ENCODE measurements at regions not wholly inside any gene's neighbourhood (a gene's known extent, or its start where the extent isn't known, plus 50 kb on each side); places are given as distances from the start of the nearest gene placed in this dataset.

DNA sequence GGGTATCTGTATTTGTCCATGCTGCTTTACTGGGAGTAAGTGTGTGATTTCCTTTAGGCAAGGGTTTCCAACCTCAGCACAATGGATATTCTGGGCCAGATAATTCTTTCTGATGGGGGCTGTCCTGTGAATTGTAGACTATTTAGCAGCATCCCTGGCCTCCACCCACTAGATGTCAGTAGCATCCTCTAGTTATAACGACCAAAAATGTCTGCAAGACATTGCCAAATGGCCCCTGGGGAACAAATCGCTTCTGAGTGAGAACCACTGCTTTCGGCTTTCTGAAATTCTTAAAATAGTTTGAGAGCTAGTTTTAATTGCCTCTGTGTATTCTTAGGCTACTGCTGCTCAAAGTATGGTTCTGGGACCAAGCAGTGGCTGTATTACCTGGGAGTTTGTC lies 81.2 kb upstream of the GPM6B start:
- no peak for ATAC-seq (replicated peaks)
- Mint-ChIP-seq H3K27ac (no peak overlapping the region), H3K9me3 (no peaks in the 10 kb centered on the region), H3K27me3 (peaks cover 6 to 18% of the 10 kb centered on the region in 2 donors), H3K36me3 (ENCODE audit: insufficient read depth) (no peaks in the 10 kb centered on the region), H3K4me3 (no peak overlapping the region), H3K4me1 (ENCODE audit: low read depth in 2 of 2) (no peaks in the 10 kb centered on the region)
- DNase-seq, result no peak

- DNase-seq, result no peak
- Mint-ChIP-seq H3K27me3 (peaks cover 3 to 13% of the 10 kb centered on the region in 2 donors), H3K27ac (no peak overlapping the region), H3K9me3 (no peaks in the 10 kb centered on the region), H3K4me1 (ENCODE audit: low read depth in 2 of 2) (no peaks in the 10 kb centered on the region), H3K4me3 (no peak overlapping the region), H3K36me3 (ENCODE audit: insufficient read depth) (no peaks in the 10 kb centered on the region)
- ATAC-seq (replicated peaks), result no peak
Observed at GRCh38 chrX:13897566-13897965, 80.7 kb upstream of the GPM6B start.

DNA sequence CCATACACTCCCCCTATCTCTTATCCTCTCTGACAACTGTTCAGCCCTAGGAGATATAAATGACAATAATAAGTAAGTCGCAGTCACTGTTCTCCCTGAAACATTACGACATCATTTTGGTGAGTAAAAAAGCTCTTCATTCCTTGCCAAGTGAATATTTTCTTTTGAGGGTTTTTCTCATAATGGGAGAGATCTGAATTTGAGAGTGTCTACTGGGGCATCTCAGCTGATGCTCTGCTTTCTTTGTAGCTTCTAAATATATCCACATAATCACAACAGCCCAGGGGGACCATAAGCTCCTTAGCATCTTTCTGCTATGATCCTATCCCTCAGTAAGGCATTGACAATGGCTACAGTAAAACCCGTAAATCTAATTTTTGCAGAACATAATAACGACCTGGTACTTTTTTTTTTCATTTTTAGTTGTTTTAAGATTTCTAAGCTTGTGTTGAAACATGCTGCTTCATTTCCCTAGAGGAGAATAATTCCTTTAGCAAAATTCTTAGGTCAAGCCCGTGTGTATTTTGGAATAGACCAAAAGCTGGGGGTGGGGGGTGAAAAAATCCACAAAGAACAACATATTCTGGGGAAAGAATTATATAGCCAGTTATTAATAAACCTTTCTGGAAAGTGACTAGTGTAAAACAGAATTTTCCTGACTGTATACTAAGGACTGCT lies 78.1 kb upstream of the GPM6B start:
- Mint-ChIP-seq H3K36me3 (ENCODE audit: insufficient read depth) (no peaks in the 10 kb centered on the region), H3K4me1 (ENCODE audit: low read depth in 2 of 2) (no peaks in the 10 kb centered on the region)
- no peak for ATAC-seq (replicated peaks)

GRCh38 chrX:13893826-13894225 lies 76.9 kb upstream of the GPM6B start:
- Mint-ChIP-seq H3K4me3 (no peak overlapping the region), H3K4me1 (ENCODE audit: low read depth in 2 of 2) (no peaks in the 10 kb centered on the region), H3K27me3 (peaks cover 8 to 9% of the 10 kb centered on the region in 2 donors), H3K36me3 (ENCODE audit: insufficient read depth) (no peaks in the 10 kb centered on the region), H3K27ac (no peak overlapping the region), H3K9me3 (no peaks in the 10 kb centered on the region)
- no peak for ATAC-seq (replicated peaks)
- DNase-seq, result no peak

More for the DNA sequence above, 78.1 kb upstream of the GPM6B start:
- Mint-ChIP-seq H3K27me3 (peaks cover 8 to 9% of the 10 kb centered on the region in 2 donors), H3K9me3 (no peaks in the 10 kb centered on the region), H3K4me3 (no peak overlapping the region), H3K27ac (no peak overlapping the region)
- DNase-seq, result no peak

- Mint-ChIP-seq H3K27ac (no peak overlapping the region), H3K9me3 (no peaks in the 10 kb centered on the region), H3K27me3 (peaks cover 8% of the 10 kb centered on the region in 2 donors), H3K36me3 (ENCODE audit: insufficient read depth) (peaks cover 3% of the 10 kb centered on the region), H3K4me3 (no peak overlapping the region), H3K4me1 (ENCODE audit: low read depth in 2 of 2) (no peaks in the 10 kb centered on the region)
- ATAC-seq (replicated peaks) (no peak), DNase-seq (no peak)
Observed at GRCh38 chrX:13892856-13893255, 76.0 kb upstream of the GPM6B start.

GRCh38 chrX:13891377-13892140 lies 74.7 kb upstream of the GPM6B start:
- H3K4me3 Mint-ChIP-seq, result no peak overlapping the region
- no peak for ATAC-seq (replicated peaks)
- no peak for DNase-seq
- peaks cover 3% of the 10 kb centered on the region for H3K36me3 Mint-ChIP-seq (ENCODE audit: insufficient read depth)
- H3K4me1 Mint-ChIP-seq (ENCODE audit: low read depth in 2 of 2), result no peaks in the 10 kb centered on the region
- H3K9me3 Mint-ChIP-seq, result no peaks in the 10 kb centered on the region
- H3K27me3 Mint-ChIP-seq, result peaks cover 0 to 8% of the 10 kb centered on the region in 2 donors
- no peak overlapping the region for H3K27ac Mint-ChIP-seq

DNA sequence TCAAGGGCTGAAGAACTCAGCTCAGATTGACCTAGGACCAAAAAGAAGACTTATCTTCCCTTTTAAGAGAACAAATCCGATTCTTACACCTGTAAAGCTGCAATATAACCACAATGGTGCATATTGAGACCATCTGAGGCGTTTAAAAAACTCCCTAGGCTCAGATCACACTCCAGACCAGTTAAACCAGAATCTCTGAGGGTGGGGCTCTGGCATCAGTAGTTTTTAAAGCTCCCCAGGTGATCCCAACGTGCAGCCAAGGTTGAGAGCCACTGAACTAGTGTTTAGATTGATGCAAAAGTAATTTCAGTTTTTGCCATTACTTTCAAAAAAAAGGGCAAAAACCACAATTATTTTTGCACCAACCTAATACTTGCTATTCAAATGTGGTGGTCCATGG lies 73.9 kb upstream of the GPM6B start:
- Mint-ChIP-seq H3K27me3 (peaks cover 0 to 8% of the 10 kb centered on the region in 2 donors), H3K9me3 (no peaks in the 10 kb centered on the region), H3K27ac (no peak overlapping the region), H3K36me3 (ENCODE audit: insufficient read depth) (peaks cover 3% of the 10 kb centered on the region), H3K4me1 (ENCODE audit: low read depth in 2 of 2) (no peaks in the 10 kb centered on the region), H3K4me3 (no peak overlapping the region)
- ATAC-seq (replicated peaks) (no peak), DNase-seq (no peak)

GRCh38 chrX:13888284-13888683 lies 71.4 kb upstream of the GPM6B start:
- H3K27ac Mint-ChIP-seq, result no peak overlapping the region
- ATAC-seq (replicated peaks) (no peak), DNase-seq (no peak)
- H3K9me3 Mint-ChIP-seq, result no peaks in the 10 kb centered on the region
- peaks cover 3% of the 10 kb centered on the region for H3K36me3 Mint-ChIP-seq (ENCODE audit: insufficient read depth)
- no peaks in the 10 kb centered on the region for H3K4me1 Mint-ChIP-seq (ENCODE audit: low read depth in 2 of 2)
- H3K4me3 Mint-ChIP-seq, result no peak overlapping the region
- peaks cover 0 to 8% of the 10 kb centered on the region in 2 donors for H3K27me3 Mint-ChIP-seq

GRCh38 chrX:13885591-13885990 lies 68.7 kb upstream of the GPM6B start:
- Mint-ChIP-seq H3K9me3 (no peaks in the 10 kb centered on the region), H3K27me3 (no peaks in the 10 kb centered on the region), H3K36me3 (ENCODE audit: insufficient read depth) (peaks cover 3% of the 10 kb centered on the region), H3K27ac (no peak overlapping the region), H3K4me3 (no peak overlapping the region), H3K4me1 (ENCODE audit: low read depth in 2 of 2) (no peaks in the 10 kb centered on the region)
- ATAC-seq (replicated peaks), result no peak
- DNase-seq, result no peak

- no peak overlapping the region for H3K27ac Mint-ChIP-seq
- H3K27me3 Mint-ChIP-seq, result peaks cover 21 to 32% of the 10 kb centered on the region in 2 donors
- ATAC-seq (replicated peaks), result no peak
- no peaks in the 10 kb centered on the region for H3K9me3 Mint-ChIP-seq
- H3K36me3 Mint-ChIP-seq (ENCODE audit: insufficient read depth), result no peaks in the 10 kb centered on the region
- no peak for DNase-seq
- H3K4me3 Mint-ChIP-seq, result no peak overlapping the region
- H3K4me1 Mint-ChIP-seq (ENCODE audit: low read depth in 2 of 2), result no peaks in the 10 kb centered on the region
Observed at GRCh38 chrX:13876652-13877051, 59.8 kb upstream of the GPM6B start.

GRCh38 chrX:13875572-13875971 lies 58.7 kb upstream of the GPM6B start:
- H3K4me3 Mint-ChIP-seq, result no peak overlapping the region
- H3K27me3 Mint-ChIP-seq, result peaks cover 24 to 36% of the 10 kb centered on the region in 2 donors
- no peak overlapping the region for H3K27ac Mint-ChIP-seq
- ATAC-seq (replicated peaks) (no peak), DNase-seq (no peak)
- H3K36me3 Mint-ChIP-seq (ENCODE audit: insufficient read depth), result no peaks in the 10 kb centered on the region
- H3K4me1 Mint-ChIP-seq (ENCODE audit: low read depth in 2 of 2), result no peaks in the 10 kb centered on the region
- H3K9me3 Mint-ChIP-seq, result no peaks in the 10 kb centered on the region

GRCh38 chrX:13868591-13868990 lies 51.7 kb upstream of the GPM6B start:
- Mint-ChIP-seq H3K27ac (no peak overlapping the region), H3K4me3 (no peak overlapping the region), H3K4me1 (ENCODE audit: low read depth in 2 of 2) (no peaks in the 10 kb centered on the region), H3K27me3 (peaks cover 19 to 28% of the 10 kb centered on the region in 2 donors), H3K9me3 (no peaks in the 10 kb centered on the region), H3K36me3 (ENCODE audit: insufficient read depth) (no peaks in the 10 kb centered on the region)
- ATAC-seq (replicated peaks) (no peak), DNase-seq (no peak)
